Liver (tissue), 8 donors: ENCODE measurements at regions not wholly inside any gene's neighbourhood (a gene's known extent, or its start where the extent isn't known, plus 50 kb on each side); places are given as distances from the start of the nearest gene placed in this dataset.

Source experiments
- DNase-seq: peaks from one replicate; pipeline ENCODE4 v3.0.0-alpha.2; 2017; ENCODE audit warnings: low spot score
- H3K27ac ChIP-seq, 2 donors: one replicate each; pipeline ENCODE4 v1.7.0; 2013; ENCODE audit warnings: inconsistent platforms in 2 of 2, low read length in 2 of 2, control low read depth in 1 of 2, low read depth in 1 of 2, mild to moderate bottlenecking in 1 of 2
- H3K27me3 ChIP-seq, 4 donors: one replicate each; pipeline versions ENCODE4 v1.6.1 to v1.7.0; 2013; ENCODE audit warnings: low read length in 3 of 4, inconsistent platforms in 1 of 4, mild to moderate bottlenecking in 1 of 4, moderate library complexity in 1 of 4; ENCODE audit not compliant: control insufficient read depth in 4 of 4, insufficient read depth in 4 of 4
- H3K36me3 ChIP-seq, 4 donors: one replicate each; pipeline versions ENCODE4 v1.6.1 to v1.7.0; 2013; ENCODE audit warnings: low read length in 3 of 4, mild to moderate bottlenecking in 3 of 4, low read depth in 1 of 4, moderate library complexity in 1 of 4; ENCODE audit not compliant: control insufficient read depth in 4 of 4, insufficient read depth in 3 of 4
- H3K4me1 ChIP-seq, 4 donors: one replicate each; pipeline versions ENCODE4 v1.6.1 to v1.7.0; 2013; ENCODE audit warnings: low read length in 3 of 4, mild to moderate bottlenecking in 3 of 4, moderate library complexity in 1 of 4; ENCODE audit not compliant: control insufficient read depth in 4 of 4, insufficient read depth in 4 of 4
- H3K4me3 ChIP-seq, 3 donors: one replicate each; pipeline versions ENCODE4 v1.6.1 to v1.7.0; 2013; ENCODE audit warnings: low read length in 3 of 3, control low read depth in 1 of 3, low read depth in 1 of 3, mild to moderate bottlenecking in 1 of 3
- H3K9ac ChIP-seq, 2 donors: one replicate each; pipeline ENCODE4 v1.7.0; 2013; ENCODE audit warnings: low read length in 2 of 2, mild to moderate bottlenecking in 2 of 2, moderate library complexity in 2 of 2, control low read depth in 1 of 2, low read depth in 1 of 2
- H3K9me3 ChIP-seq, 4 donors: one replicate each; pipeline versions ENCODE4 v1.6.1 to v1.7.0; 2013; ENCODE audit warnings: low read length in 3 of 4; ENCODE audit not compliant: control insufficient read depth in 4 of 4
- ATF3 ChIP-seq: IDR thresholded peaks from 2 replicates; pipeline ENCODE4 v1.6.1; 2016; ENCODE audit warnings: antibody characterized with exemption
- EGR1 ChIP-seq, 2 donors: IDR thresholded peaks; 2 replicates each; pipeline ENCODE4 v1.6.1; 2016 to 2018; ENCODE audit warnings: antibody characterized with exemption in 2 of 2, low read depth in 2 of 2
- FOXA1 ChIP-seq: IDR thresholded peaks from 2 replicates; pipeline ENCODE4 v1.6.1; 2016; ENCODE audit warnings: antibody characterized with exemption
- FOXA2 ChIP-seq: IDR thresholded peaks from 2 replicates; pipeline ENCODE4 v1.6.1; 2016; ENCODE audit warnings: antibody characterized with exemption
- GABPA ChIP-seq, 2 donors: IDR thresholded peaks in 1 of 2; conservative IDR thresholded peaks in 1 of 2; 2 replicates each; pipeline ENCODE4 v1.6.1; 2016; ENCODE audit warnings: antibody characterized with exemption in 2 of 2, mild to moderate bottlenecking in 1 of 2, moderate library complexity in 1 of 2
- HNF4A ChIP-seq, 2 donors: conservative IDR thresholded peaks; 2 replicates each; pipeline ENCODE4 v1.6.1; 2016; ENCODE audit warnings: antibody characterized with exemption in 2 of 2, mild to moderate bottlenecking in 2 of 2
- HNF4G ChIP-seq: IDR thresholded peaks from 2 replicates; pipeline ENCODE4 v1.6.1; 2016; ENCODE audit warnings: antibody characterized with exemption
- JUND ChIP-seq, 2 donors: IDR thresholded peaks; 2 replicates each; pipeline ENCODE4 v1.6.1; 2016; ENCODE audit warnings: antibody characterized with exemption in 2 of 2
- NR2F2 ChIP-seq: IDR thresholded peaks from 2 replicates; pipeline ENCODE4 v1.6.1; 2016; ENCODE audit warnings: antibody characterized with exemption
- RAD21 ChIP-seq, 2 donors: IDR thresholded peaks; 2 replicates each; pipeline ENCODE4 v1.6.1; 2016; ENCODE audit warnings: antibody characterized with exemption in 2 of 2, mild to moderate bottlenecking in 2 of 2
- REST ChIP-seq: IDR thresholded peaks from 2 replicates; pipeline ENCODE4 v1.6.1; 2016; ENCODE audit warnings: antibody characterized with exemption, mild to moderate bottlenecking
- RXRA ChIP-seq, 2 donors: IDR thresholded peaks; 2 replicates each; pipeline ENCODE4 v1.6.1; 2017 to 2018; ENCODE audit warnings: antibody characterized with exemption in 2 of 2, mild to moderate bottlenecking in 1 of 2
- SP1 ChIP-seq: IDR thresholded peaks from 2 replicates; pipeline ENCODE4 v1.6.1; 2018; ENCODE audit warnings: antibody characterized with exemption, mild to moderate bottlenecking
- TAF1 ChIP-seq: conservative IDR thresholded peaks from 2 replicates; pipeline ENCODE4 v1.6.1; 2016; ENCODE audit warnings: antibody characterized with exemption, mild to moderate bottlenecking
- YY1 ChIP-seq: IDR thresholded peaks from 2 replicates; pipeline ENCODE4 v1.6.1; 2016; ENCODE audit warnings: antibody characterized with exemption, mild to moderate bottlenecking
- ZBTB33 ChIP-seq: IDR thresholded peaks from 2 replicates; pipeline ENCODE4 v1.6.1; 2016; ENCODE audit warnings: antibody characterized with exemption
- WGBS: extraction: QIAGEN DNeasy Blood & Tissue Kit; methylation state at CpG from one replicate; pipeline ENCODE4 v1.1.7; 2013; 5-methylcytosine and 5-hydroxymethylcytosine counted together
- TF ChIP-seq, protein P1 (sequence below): IDR thresholded peaks from 2 replicates; pipeline ENCODE4 v1.6.1; 2016; ENCODE audit warnings: antibody characterized with exemption
- TF ChIP-seq, protein P2 (sequence below): fragments of 150-350 bp; IDR thresholded peaks from 2 replicates; pipeline ENCODE4 v1.5.1; 2017; ENCODE audit warnings: improper control_type of control experiment, low read depth, low read length; ENCODE audit not compliant: missing input control
- donor health status: healthy.
- donor health status: healthy.
- donor health status: healthy.
- donor health status: healthy.
- donor health status: healthy.

DNA sequence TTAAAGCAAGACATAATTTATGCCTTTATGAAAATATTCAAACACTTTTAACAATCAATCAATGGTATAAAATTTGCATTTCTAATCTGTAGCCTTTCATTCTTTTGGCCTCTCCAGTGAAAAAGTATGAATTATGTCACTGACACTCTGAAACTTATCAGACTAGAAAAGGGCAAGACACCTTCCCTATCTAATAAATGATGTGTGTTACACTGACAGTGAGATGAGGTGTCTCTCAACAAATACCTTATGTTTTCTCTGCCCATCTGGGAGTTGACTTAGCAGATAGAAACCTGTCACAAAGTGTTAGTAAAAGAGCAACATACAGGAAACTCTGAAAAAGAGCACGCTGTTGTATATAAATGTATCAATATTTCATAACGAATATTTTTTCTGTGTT, 94.2 kb upstream of the TECRL start:
- Histone ChIP-seq H3K9me3 (no peaks in the 10 kb centered on the region), H3K27me3 (no peaks in the 10 kb centered on the region), H3K4me3 (no peak overlapping the region), H3K36me3 (no peaks in the 10 kb centered on the region), H3K4me1 (no peaks in the 10 kb centered on the region), H3K9ac (no peak overlapping the region), H3K27ac (no peak overlapping the region)
- DNase-seq = no peak
- WGBS = 73% methylated on average over 2 of the region's 2 CpGs
- TF ChIP-seq RXRA (IDR thresholded peaks at IDR 0.05) (no peak), GABPA (IDR thresholded peaks at IDR 0.05 in 1 of 2, conservative IDR thresholded peaks at IDR 0.05 in 1 of 2) (no peak), EGR1 (IDR thresholded peaks at IDR 0.05; ENCODE audit: low read depth in 2 of 2) (no peak), SP1 (no peak), FOXA1 (no peak), TAF1 (no peak), FOXA2 (no peak), ZBTB33 (no peak), ATF3 (no peak), NR2F2 (no peak), HNF4A (conservative IDR thresholded peaks at IDR 0.05) (no peak), HNF4G (no peak), YY1 (no peak), REST (no peak)
- TF ChIP-seq, protein P1, sequence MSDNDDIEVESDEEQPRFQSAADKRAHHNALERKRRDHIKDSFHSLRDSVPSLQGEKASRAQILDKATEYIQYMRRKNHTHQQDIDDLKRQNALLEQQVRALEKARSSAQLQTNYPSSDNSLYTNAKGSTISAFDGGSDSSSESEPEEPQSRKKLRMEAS = no peak

DNA sequence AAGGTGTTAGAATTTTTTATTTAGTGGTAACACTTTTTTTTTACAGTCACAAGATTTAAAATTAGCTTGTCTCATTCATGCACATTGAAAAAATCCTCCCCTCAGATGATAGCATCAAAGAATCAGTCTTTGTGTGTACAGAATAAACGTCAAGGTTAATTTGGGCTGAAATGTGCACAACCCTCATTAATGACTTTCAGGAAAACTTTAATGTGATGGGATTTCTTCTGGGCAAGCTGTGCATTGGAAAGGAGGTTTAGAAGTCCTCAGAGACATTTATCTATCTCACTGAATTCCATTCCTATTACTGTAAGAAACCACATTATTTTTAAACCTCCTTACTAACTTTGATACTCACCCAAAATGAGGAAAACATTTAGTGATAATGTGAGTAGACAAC, 88.2 kb upstream of the TECRL start:
- Histone ChIP-seq H3K27me3 (no peaks in the 10 kb centered on the region), H3K4me1 (no peaks in the 10 kb centered on the region), H3K36me3 (no peaks in the 10 kb centered on the region), H3K9me3 (no peaks in the 10 kb centered on the region), H3K27ac (no peak overlapping the region), H3K4me3 (no peak overlapping the region), H3K9ac (no peak overlapping the region)
- 20% methylated on average over 1 of the region's 1 CpG for WGBS
- no peak for DNase-seq
- TF ChIP-seq JUND (IDR thresholded peaks at IDR 0.05) (no peak), HNF4G (no peak), NR2F2 (no peak), HNF4A (conservative IDR thresholded peaks at IDR 0.05) (no peak), YY1 (no peak), FOXA2 (no peak), RXRA (IDR thresholded peaks at IDR 0.05) (no peak), TAF1 (no peak), RAD21 (IDR thresholded peaks at IDR 0.05) (no peak), ZBTB33 (no peak), GABPA (IDR thresholded peaks at IDR 0.05 in 1 of 2, conservative IDR thresholded peaks at IDR 0.05 in 1 of 2) (no peak), FOXA1 (no peak), SP1 (no peak), REST (no peak), ATF3 (no peak), EGR1 (IDR thresholded peaks at IDR 0.05; ENCODE audit: low read depth in 2 of 2) (no peak)
- TF ChIP-seq, protein P2, sequence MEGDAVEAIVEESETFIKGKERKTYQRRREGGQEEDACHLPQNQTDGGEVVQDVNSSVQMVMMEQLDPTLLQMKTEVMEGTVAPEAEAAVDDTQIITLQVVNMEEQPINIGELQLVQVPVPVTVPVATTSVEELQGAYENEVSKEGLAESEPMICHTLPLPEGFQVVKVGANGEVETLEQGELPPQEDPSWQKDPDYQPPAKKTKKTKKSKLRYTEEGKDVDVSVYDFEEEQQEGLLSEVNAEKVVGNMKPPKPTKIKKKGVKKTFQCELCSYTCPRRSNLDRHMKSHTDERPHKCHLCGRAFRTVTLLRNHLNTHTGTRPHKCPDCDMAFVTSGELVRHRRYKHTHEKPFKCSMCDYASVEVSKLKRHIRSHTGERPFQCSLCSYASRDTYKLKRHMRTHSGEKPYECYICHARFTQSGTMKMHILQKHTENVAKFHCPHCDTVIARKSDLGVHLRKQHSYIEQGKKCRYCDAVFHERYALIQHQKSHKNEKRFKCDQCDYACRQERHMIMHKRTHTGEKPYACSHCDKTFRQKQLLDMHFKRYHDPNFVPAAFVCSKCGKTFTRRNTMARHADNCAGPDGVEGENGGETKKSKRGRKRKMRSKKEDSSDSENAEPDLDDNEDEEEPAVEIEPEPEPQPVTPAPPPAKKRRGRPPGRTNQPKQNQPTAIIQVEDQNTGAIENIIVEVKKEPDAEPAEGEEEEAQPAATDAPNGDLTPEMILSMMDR = no peak
